ENCODE measurements at regions not wholly inside any gene's neighbourhood (a gene's known extent, or its start where the extent isn't known, plus 50 kb on each side); places are given as distances from the start of the nearest gene placed in this dataset.

DNA sequence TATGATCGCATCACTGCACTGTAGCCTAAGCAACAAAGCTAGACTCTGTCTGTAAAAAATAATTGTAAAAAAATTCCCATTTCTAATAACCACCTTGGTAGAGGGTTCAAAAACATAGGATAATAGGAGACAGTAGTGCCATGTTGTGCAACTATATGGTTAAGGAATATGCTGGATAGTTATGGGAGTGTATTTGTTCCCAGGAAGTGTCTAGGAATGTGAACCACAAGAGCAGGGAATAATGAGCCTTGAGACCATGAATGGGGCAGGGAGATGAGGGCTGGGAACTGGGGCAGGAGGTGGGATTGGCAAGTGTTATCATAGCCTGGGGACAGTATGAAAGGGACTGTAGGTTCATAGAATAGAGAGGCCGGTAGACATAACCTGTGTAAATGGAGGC lies 50.4 kb downstream of the RUSC2 start:
- Histone ChIP-seq H3K4me3 (ENCODE audit: low read length in 2 of 2) (no peak overlapping the region), H3K36me3 (ENCODE audit: control insufficient read depth in 1 of 2, insufficient read depth in 2 of 2, low read length in 1 of 2) (no peaks in the 10 kb centered on the region), H3K27me3 (ENCODE audit: control insufficient read depth in 1 of 2, insufficient read depth in 2 of 2, low read length in 1 of 2) (no peaks in the 10 kb centered on the region), H3K4me1 (ENCODE audit: control insufficient read depth in 1 of 2, insufficient read depth in 2 of 2, low read length in 2 of 2) (peaks cover 0 to 16% of the 10 kb centered on the region in 2 donors), H3K27ac (ENCODE audit: low read depth in 1 of 2, low read length in 2 of 2) (peak overlapping the region in 1 of 2 donors; percentile 53), H3K9me3 (ENCODE audit: control insufficient read depth, low read length) (no peaks in the 10 kb centered on the region)
- DNase-seq (no peak), ATAC-seq (ENCODE audit: low FRiP score) (no peak)
- 94 to 97% methylated on average over 2 of the region's 2 CpGs for WGBS, 2 donors
- intact Hi-C loops (cut with DNase I): no loop called here

- ATAC-seq (ENCODE audit: low FRiP score) (no peak), DNase-seq (no peak)
- Histone ChIP-seq H3K9me3 (ENCODE audit: control insufficient read depth, low read length) (no peaks in the 10 kb centered on the region), H3K4me3 (ENCODE audit: low read length in 2 of 2) (no peak overlapping the region), H3K27ac (ENCODE audit: low read depth in 1 of 2, low read length in 2 of 2) (no peak overlapping the region), H3K4me1 (ENCODE audit: control insufficient read depth in 1 of 2, insufficient read depth in 2 of 2, low read length in 2 of 2) (peaks cover 0 to 1% of the 10 kb centered on the region in 2 donors), H3K36me3 (ENCODE audit: control insufficient read depth in 1 of 2, insufficient read depth in 2 of 2, low read length in 1 of 2) (no peaks in the 10 kb centered on the region), H3K27me3 (ENCODE audit: control insufficient read depth in 1 of 2, insufficient read depth in 2 of 2, low read length in 1 of 2) (no peaks in the 10 kb centered on the region)
- intact Hi-C loops (cut with DNase I): no loop called here
- WGBS, 2 donors: 86 to 91% methylated on average over 6 of the region's 6 CpGs
These were observed 56.9 kb downstream of the RUSC2 start for GRCh38 chr9:35546853-35547252.

DNA sequence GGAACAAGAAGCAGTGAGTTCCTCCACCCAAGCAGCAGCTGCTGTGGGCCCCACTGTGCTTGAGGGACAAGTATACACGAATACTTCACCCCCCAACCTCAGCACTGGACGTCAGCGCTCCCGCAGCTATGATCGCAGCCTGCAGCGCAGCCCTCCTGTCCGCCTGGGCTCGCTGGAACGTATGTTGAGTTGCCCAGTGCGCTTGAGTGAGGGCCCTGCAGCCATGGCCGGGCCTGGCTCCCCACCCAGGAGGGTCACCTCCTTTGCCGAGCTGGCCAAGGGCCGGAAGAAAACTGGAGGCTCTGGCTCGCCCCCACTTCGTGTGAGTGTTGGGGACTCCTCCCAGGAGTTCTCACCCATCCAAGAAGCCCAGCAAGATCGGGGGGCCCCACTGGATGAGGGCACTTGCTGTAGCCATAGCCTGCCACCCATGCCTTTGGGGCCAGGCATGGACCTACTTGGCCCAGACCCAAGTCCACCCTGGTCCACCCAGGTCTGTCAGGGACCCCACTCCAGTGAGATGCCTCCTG lies 57.1 kb upstream of the TESK1 start:
- Histone ChIP-seq H3K9me3 (ENCODE audit: control insufficient read depth, low read length) (no peaks in the 10 kb centered on the region), H3K4me3 (ENCODE audit: low read length in 2 of 2) (no peak overlapping the region), H3K27ac (ENCODE audit: low read depth in 1 of 2, low read length in 2 of 2) (no peak overlapping the region), H3K36me3 (ENCODE audit: control insufficient read depth in 1 of 2, insufficient read depth in 2 of 2, low read length in 1 of 2) (no peaks in the 10 kb centered on the region), H3K27me3 (ENCODE audit: control insufficient read depth in 1 of 2, insufficient read depth in 2 of 2, low read length in 1 of 2) (no peaks in the 10 kb centered on the region), H3K4me1 (ENCODE audit: control insufficient read depth in 1 of 2, insufficient read depth in 2 of 2, low read length in 2 of 2) (peaks cover 0 to 4% of the 10 kb centered on the region in 2 donors)
- DNase-seq (no peak), ATAC-seq (ENCODE audit: low FRiP score) (peak; percentile 15)
- 93% methylated on average over 16 of the region's 16 CpGs for WGBS, 2 donors
- intact Hi-C loops (cut with DNase I): no loop called here

GRCh38 chr9:35548571-35548970 lies 56.5 kb upstream of the TESK1 start:
- H3K27me3 ChIP-seq (ENCODE audit: control insufficient read depth in 1 of 2, insufficient read depth in 2 of 2, low read length in 1 of 2): no peaks in the 10 kb centered on the region
- 59 to 65% methylated on average over 1 of the region's 1 CpG for WGBS, 2 donors
- no peak overlapping the region for H3K4me3 ChIP-seq (ENCODE audit: low read length in 2 of 2)
- no peaks in the 10 kb centered on the region for H3K9me3 ChIP-seq (ENCODE audit: control insufficient read depth, low read length)
- intact Hi-C loops (cut with DNase I): no loop called here
- DNase-seq: no peak
- no peak overlapping the region for H3K27ac ChIP-seq (ENCODE audit: low read depth in 1 of 2, low read length in 2 of 2)
- no peaks in the 10 kb centered on the region for H3K36me3 ChIP-seq (ENCODE audit: control insufficient read depth in 1 of 2, insufficient read depth in 2 of 2, low read length in 1 of 2)
- no peak for ATAC-seq (ENCODE audit: low FRiP score)
- H3K4me1 ChIP-seq (ENCODE audit: control insufficient read depth in 1 of 2, insufficient read depth in 2 of 2, low read length in 2 of 2): peaks cover 3 to 4% of the 10 kb centered on the region in 2 donors

- Histone ChIP-seq H3K4me1 (ENCODE audit: control insufficient read depth in 1 of 2, insufficient read depth in 2 of 2, low read length in 2 of 2) (peaks cover 3 to 4% of the 10 kb centered on the region in 2 donors), H3K9me3 (ENCODE audit: control insufficient read depth, low read length) (no peaks in the 10 kb centered on the region), H3K27ac (ENCODE audit: low read depth in 1 of 2, low read length in 2 of 2) (no peak overlapping the region), H3K27me3 (ENCODE audit: control insufficient read depth in 1 of 2, insufficient read depth in 2 of 2, low read length in 1 of 2) (no peaks in the 10 kb centered on the region), H3K36me3 (ENCODE audit: control insufficient read depth in 1 of 2, insufficient read depth in 2 of 2, low read length in 1 of 2) (no peaks in the 10 kb centered on the region), H3K4me3 (ENCODE audit: low read length in 2 of 2) (no peak overlapping the region)
- intact Hi-C loops (cut with DNase I): no loop called here
- WGBS, 2 donors: 56 to 59% methylated on average over 4 of the region's 4 CpGs
- DNase-seq (no peak), ATAC-seq (ENCODE audit: low FRiP score) (no peak)
These were observed 55.6 kb upstream of the TESK1 start for GRCh38 chr9:35549441-35549840.

GRCh38 chr9:35552376-35552775 lies 52.7 kb upstream of the TESK1 start:
- 63 to 66% methylated on average over 4 of the region's 4 CpGs for WGBS, 2 donors
- H3K27me3 ChIP-seq (ENCODE audit: control insufficient read depth in 1 of 2, insufficient read depth in 2 of 2, low read length in 1 of 2): no peaks in the 10 kb centered on the region
- H3K36me3 ChIP-seq (ENCODE audit: control insufficient read depth in 1 of 2, insufficient read depth in 2 of 2, low read length in 1 of 2): peaks cover 0 to 7% of the 10 kb centered on the region in 2 donors
- intact Hi-C loops (cut with DNase I): no loop called here
- no peak overlapping the region for H3K4me3 ChIP-seq (ENCODE audit: low read length in 2 of 2)
- H3K9me3 ChIP-seq (ENCODE audit: control insufficient read depth, low read length): no peaks in the 10 kb centered on the region
- peaks cover 3 to 4% of the 10 kb centered on the region in 2 donors for H3K4me1 ChIP-seq (ENCODE audit: control insufficient read depth in 1 of 2, insufficient read depth in 2 of 2, low read length in 2 of 2)
- no peak overlapping the region for H3K27ac ChIP-seq (ENCODE audit: low read depth in 1 of 2, low read length in 2 of 2)
- no peak for ATAC-seq (ENCODE audit: low FRiP score)
- no peak for DNase-seq

DNA sequence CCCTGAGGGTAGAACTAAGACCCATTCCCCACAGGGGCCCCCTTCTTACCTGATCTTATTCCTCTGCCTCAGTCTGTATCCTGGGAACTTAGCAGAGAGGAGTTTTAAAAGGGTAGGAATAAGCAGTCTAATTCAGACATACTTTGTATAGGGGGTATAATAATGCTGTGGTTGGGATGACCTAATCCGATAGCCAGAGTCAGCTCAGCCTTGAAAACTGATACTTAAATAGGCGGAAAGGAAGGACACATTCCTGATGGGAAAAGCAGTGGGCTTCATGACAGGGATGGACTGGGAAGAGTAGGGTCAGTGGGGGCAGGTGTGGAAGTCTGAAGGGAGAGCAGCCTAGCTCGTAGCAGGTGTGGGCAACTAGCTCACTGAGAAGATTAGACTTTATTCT lies 52.2 kb upstream of the TESK1 start:
- DNase-seq (no peak), ATAC-seq (ENCODE audit: low FRiP score) (no peak)
- Histone ChIP-seq H3K27ac (ENCODE audit: low read depth in 1 of 2, low read length in 2 of 2) (peak overlapping the region; percentile 9 to 18), H3K4me1 (ENCODE audit: control insufficient read depth in 1 of 2, insufficient read depth in 2 of 2, low read length in 2 of 2) (peaks cover 3 to 4% of the 10 kb centered on the region in 2 donors), H3K9me3 (ENCODE audit: control insufficient read depth, low read length) (no peaks in the 10 kb centered on the region), H3K27me3 (ENCODE audit: control insufficient read depth in 1 of 2, insufficient read depth in 2 of 2, low read length in 1 of 2) (no peaks in the 10 kb centered on the region), H3K36me3 (ENCODE audit: control insufficient read depth in 1 of 2, insufficient read depth in 2 of 2, low read length in 1 of 2) (peaks cover 0 to 7% of the 10 kb centered on the region in 2 donors), H3K4me3 (ENCODE audit: low read length in 2 of 2) (no peak overlapping the region)
- WGBS, 2 donors: 55 to 67% methylated on average over 3 of the region's 3 CpGs
- intact Hi-C loops (cut with DNase I): no loop called here

GRCh38 chr9:35553670-35554543 lies 51.2 kb upstream of the TESK1 start:
- ATAC-seq (ENCODE audit: low FRiP score) (peak; percentile 90), DNase-seq (peak in 1 of 2 donors; percentile 81)
- H3K4me1 ChIP-seq (ENCODE audit: control insufficient read depth in 1 of 2, insufficient read depth in 2 of 2, low read length in 2 of 2): peaks cover 3 to 4% of the 10 kb centered on the region in 2 donors
- H3K4me3 ChIP-seq (ENCODE audit: low read length in 2 of 2): no peak overlapping the region
- 12% methylated on average over 12 of the region's 12 CpGs for WGBS, 2 donors
- peak overlapping the region in 1 of 2 donors; percentile 26 for H3K27ac ChIP-seq (ENCODE audit: low read depth in 1 of 2, low read length in 2 of 2)
- no peaks in the 10 kb centered on the region for H3K9me3 ChIP-seq (ENCODE audit: control insufficient read depth, low read length)
- peaks cover 0 to 11% of the 10 kb centered on the region in 2 donors for H3K36me3 ChIP-seq (ENCODE audit: control insufficient read depth in 1 of 2, insufficient read depth in 2 of 2, low read length in 1 of 2)
- no peaks in the 10 kb centered on the region for H3K27me3 ChIP-seq (ENCODE audit: control insufficient read depth in 1 of 2, insufficient read depth in 2 of 2, low read length in 1 of 2)
- intact Hi-C loops (cut with DNase I): loop anchor here (2.0 kb wide), 1 partner anchor 65 kb away; no protein-coding TSS in a partner anchor

Measured in aorta (tissue), 5 donors.